ENCODE measurements at regions not wholly inside any gene's neighbourhood (a gene's known extent, or its start where the extent isn't known, plus 50 kb on each side); places are given as distances from the start of the nearest gene placed in this dataset.

- TF ChIP-seq ZNF565 (CRISPR knock-in tag; conservative IDR thresholded peaks at IDR 0.05; ENCODE audit: low read depth), result no peak
- TF ChIP-seq ESRRG (CRISPR knock-in tag; IDR thresholded peaks at IDR 0.05), result no peak
- no peak for TF ChIP-seq ZFP30 (CRISPR knock-in tag; IDR thresholded peaks at IDR 0.05)
- no peak for TF ChIP-seq PATZ1 (CRISPR knock-in tag; IDR thresholded peaks at IDR 0.05; ENCODE audit: borderline replicate concordance)
- no peak for TF ChIP-seq CREB5 (CRISPR knock-in tag; IDR thresholded peaks at IDR 0.05; ENCODE audit: low read depth)
- no peak for TF ChIP-seq ARNTL (CRISPR knock-in tag; IDR thresholded peaks at IDR 0.05; ENCODE audit: borderline replicate concordance, low read depth)
- no peak for TF ChIP-seq PPARA (CRISPR knock-in tag; IDR thresholded peaks at IDR 0.05; ENCODE audit: borderline replicate concordance)
- no peak for TF ChIP-seq ZNF8 (CRISPR knock-in tag; IDR thresholded peaks at IDR 0.05)
- TF ChIP-seq RARB (CRISPR knock-in tag; IDR thresholded peaks at IDR 0.05), result no peak
- no peak for TF ChIP-seq ZNF70 (CRISPR knock-in tag; IDR thresholded peaks at IDR 0.05)
- no peak for TF ChIP-seq CSDC2 (CRISPR knock-in tag; IDR thresholded peaks at IDR 0.05)
- no peak for TF ChIP-seq ZC3H10 (CRISPR knock-in tag; IDR thresholded peaks at IDR 0.05)
- TF ChIP-seq TOX (CRISPR knock-in tag; IDR thresholded peaks at IDR 0.05; ENCODE audit: borderline replicate concordance), result no peak
- TF ChIP-seq CSRNP3 (CRISPR knock-in tag; IDR thresholded peaks at IDR 0.05), result no peak
Observed at GRCh38 chr4:31374256-31374960, 654.2 kb downstream of the PCDH7 start.

Measured in SK-N-SH treated with all-trans-retinoic acid at 6 μM for 48 hours (cell line).